ENCODE measurements at regions not wholly inside any gene's neighbourhood (a gene's known extent, or its start where the extent isn't known, plus 50 kb on each side); places are given as distances from the start of the nearest gene placed in this dataset.

DNA sequence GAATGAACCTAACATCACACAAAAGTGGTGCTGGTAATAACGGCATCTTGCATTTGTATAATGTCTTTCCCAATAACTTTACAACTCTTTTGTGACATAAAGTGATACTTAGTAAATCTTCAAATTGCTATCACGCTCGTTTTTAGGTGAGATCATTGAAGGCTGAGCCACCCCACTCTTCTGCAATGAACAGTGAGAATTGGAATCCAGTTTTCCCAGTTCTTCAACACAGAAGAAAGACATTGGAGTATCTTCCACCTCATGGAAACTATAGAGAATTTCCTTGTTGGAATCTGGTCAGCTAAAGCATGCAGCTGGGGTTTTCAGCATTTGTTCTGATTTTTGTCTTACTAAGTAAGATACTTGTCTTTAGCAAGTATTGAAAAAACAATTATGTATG, 59.9 kb upstream of the NRIP1 start:
- TF ChIP-seq, protein P1, sequence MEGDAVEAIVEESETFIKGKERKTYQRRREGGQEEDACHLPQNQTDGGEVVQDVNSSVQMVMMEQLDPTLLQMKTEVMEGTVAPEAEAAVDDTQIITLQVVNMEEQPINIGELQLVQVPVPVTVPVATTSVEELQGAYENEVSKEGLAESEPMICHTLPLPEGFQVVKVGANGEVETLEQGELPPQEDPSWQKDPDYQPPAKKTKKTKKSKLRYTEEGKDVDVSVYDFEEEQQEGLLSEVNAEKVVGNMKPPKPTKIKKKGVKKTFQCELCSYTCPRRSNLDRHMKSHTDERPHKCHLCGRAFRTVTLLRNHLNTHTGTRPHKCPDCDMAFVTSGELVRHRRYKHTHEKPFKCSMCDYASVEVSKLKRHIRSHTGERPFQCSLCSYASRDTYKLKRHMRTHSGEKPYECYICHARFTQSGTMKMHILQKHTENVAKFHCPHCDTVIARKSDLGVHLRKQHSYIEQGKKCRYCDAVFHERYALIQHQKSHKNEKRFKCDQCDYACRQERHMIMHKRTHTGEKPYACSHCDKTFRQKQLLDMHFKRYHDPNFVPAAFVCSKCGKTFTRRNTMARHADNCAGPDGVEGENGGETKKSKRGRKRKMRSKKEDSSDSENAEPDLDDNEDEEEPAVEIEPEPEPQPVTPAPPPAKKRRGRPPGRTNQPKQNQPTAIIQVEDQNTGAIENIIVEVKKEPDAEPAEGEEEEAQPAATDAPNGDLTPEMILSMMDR (conservative IDR thresholded peaks at IDR 0.05; ENCODE audit: low read length): no peak
- TF ChIP-seq EZH2phosphoT487 (IDR thresholded peaks at IDR 0.05; ENCODE audit: borderline replicate concordance, low read depth, low read length): no peak

Measured in OCI-LY7 (cell line).